ENCODE measurements at regions not wholly inside any gene's neighbourhood (a gene's known extent, or its start where the extent isn't known, plus 50 kb on each side); places are given as distances from the start of the nearest gene placed in this dataset.
"Not testable (repeated sequence)": the region's sequence is repeated elsewhere in the genome, so short reads cannot be mapped to it uniquely, and the experiment has no call there.

DNA sequence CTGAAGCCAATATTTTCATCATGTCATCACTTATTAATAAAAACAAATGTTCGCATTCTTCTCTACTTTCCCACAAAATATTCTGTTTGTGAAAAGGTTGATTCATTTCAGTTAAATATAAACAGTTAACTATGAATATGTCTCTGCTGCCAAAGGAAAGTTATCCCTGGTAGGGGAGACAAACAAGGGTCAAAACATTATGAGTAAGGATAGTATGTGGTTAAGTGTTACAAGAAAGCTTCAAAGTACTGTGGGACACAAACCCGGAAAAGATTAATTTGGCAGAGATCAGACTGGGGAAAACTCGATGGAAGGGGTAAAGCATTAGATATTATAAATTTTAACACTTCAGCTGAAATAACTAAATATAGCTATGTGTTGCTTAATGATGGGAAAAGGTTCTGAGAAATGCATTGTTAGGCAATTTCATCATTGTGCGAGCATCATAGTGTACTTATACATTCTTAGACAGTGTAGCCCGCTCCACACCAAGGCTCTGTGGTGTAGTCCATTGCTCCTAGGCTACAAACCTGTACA is 436.5 kb upstream of the TBL1XR1 start:
- no peak for ATAC-seq

DNA sequence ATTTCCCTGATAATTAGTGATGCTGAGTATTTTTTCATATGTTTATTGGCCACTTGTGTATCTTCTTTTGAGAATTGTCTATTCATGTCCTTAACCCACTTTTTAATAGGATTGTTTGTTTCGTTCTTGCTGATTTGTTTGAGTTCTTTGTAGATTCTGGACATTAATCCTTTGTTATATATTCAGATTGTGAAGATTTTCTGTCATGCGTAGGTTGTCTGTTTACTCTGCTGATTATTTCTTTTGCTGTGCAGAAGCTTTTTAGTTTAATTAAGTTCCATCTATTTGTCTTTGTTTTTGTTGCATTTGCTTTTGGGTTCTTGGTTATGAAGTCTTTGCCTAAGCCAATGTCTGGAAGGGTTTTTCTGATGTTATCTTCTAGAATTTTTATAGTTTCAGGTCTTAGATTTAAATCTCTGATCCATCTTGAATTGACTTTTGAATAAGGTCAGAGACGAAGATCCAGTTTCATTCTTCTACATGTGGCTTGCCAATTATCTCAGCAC is 438.4 kb upstream of the TBL1XR1 start:
- ATAC-seq: not testable (repeated sequence)

DNA sequence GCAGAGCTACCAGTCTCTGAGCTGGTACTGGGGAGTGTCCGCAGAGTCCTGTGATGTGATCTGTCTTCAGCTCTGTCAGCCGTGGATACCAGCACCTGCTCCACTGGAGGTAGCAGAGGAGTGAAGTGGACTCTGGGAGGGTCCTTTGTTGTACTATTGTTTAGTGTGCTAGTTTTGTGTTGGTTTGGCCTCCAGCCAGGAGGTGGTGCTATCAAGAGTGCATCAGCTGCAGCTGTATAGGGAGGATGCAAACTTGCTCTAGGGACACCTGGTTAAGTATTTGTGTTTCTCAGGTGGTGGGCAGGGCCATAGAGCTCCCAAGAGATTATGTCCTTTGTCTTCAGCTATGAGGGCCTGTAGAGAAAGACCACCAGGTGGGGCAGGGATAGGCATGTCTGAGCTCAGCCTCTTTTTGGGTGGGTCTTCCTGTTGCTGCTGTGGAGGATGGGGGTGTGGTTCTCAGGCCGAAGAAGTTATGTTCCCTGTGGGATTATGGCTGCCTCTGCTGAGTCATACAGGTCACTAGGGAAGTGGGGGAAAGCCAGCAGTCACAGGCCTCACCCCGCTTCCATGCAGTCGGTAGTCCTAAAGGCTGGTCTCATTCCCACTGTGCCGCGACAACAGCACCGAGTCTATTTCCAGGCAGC is 443.2 kb upstream of the TBL1XR1 start:
- no peak for ATAC-seq

DNA sequence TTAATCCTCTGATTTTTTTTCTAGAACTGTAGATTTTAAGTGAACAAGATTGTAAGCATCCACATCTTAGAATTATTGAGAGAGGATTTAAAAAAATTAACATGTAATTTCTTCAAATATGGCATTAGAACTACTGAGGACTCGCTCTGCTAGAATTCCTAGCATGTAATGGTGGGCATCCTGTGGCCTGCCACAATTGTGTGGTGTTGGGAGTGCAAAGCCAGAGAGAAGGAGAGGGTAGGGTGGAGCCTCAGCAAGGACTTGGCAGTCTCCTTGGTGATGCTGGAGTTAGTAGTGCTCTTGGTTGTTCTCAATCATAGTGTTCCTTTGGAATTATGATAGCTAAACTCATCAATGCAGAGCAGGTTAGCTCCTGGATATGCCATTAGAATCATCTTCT is 443.9 kb upstream of the TBL1XR1 start:
- ATAC-seq: no peak

DNA sequence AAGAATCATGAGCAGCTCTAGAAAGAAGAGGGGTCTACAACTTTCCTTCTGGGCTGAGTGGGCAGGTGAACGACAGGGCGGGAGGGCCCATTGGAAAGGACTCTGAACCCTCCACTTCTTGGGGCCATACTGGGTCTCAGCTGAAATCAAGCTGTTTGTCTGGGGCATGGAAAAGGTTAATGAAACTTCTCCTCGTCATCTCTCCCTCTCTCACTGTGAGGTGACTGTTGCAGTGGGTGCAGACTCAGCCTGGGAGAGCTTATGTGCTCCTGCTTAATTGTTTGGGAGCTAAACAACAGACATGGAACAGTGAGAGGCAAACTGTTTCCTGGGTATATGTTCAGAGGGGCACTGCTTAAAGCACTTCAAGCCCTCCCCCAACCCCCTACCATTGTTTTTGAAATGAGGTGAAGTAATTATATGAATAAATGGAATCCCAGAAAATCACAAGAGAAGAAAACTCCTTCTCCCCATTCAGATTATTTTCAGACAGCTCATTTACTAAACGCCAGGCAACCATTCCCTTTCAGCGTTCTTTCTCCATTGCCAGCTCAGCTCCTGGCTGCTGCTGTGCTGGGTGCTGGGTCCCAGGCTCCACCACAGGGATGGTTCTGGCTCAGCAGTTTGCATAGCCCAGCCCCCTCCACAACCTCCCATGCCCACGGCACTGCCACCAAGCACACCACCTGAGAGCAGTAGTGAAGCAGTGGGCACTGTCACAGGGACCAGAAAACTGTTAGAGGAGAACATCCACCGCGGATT is 444.9 kb upstream of the TBL1XR1 start:
- no peak for ATAC-seq

DNA sequence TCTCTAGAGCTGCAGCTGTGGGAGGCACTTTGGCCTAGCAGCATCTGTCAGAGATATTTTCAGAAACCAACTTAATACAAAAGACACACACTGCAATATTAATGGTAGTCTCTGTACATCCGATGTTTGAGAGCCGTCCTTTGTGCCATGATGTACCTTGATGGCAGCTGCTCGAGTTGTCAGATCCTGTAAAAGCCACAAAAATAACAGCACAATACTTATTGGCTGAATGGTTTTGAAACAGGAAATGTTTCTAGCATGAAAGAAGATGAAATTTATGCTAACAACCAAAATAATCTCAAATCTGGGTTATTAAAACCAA is 445.5 kb upstream of the TBL1XR1 start:
- no peak for ATAC-seq

DNA sequence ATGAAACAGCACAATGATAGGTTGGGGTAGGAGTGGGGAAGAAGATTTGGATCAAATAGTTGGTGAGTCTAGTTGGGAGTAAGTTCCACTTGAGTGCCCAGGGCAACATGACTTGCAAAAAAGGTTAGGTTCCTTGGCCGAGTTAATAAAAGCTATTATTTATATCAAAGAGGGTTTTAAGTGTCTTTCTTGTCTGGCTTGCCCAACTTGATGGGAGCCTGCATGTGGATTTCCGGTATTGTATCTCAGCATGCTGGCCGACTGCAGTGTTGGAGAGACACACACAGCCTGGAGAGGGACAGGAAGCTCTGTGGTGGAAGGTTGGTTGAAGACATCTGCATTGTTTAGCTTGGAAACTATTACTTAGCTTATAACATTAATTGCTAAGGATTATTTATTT is 449.5 kb upstream of the TBL1XR1 start:
- ATAC-seq: no peak

DNA sequence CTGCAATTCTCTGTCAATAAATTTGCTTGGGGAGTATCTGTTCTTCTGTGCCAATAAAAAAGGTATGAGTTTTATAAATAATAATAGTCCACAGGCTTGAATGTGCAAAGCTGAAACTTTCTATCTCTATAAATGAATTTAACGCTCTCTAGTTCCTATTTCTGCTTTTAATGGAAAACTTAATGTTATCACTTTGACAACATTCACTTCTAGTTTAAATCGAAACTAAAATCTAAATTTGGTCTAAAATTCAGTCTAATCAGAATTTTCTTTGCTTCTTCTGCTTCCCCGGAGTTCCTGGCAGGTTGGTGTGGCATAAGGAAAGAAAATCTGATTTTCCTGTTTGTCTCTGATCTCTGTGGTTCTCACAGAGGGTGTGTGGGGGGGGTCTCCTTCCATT is 450.1 kb upstream of the TBL1XR1 start:
- ATAC-seq: no peak

DNA sequence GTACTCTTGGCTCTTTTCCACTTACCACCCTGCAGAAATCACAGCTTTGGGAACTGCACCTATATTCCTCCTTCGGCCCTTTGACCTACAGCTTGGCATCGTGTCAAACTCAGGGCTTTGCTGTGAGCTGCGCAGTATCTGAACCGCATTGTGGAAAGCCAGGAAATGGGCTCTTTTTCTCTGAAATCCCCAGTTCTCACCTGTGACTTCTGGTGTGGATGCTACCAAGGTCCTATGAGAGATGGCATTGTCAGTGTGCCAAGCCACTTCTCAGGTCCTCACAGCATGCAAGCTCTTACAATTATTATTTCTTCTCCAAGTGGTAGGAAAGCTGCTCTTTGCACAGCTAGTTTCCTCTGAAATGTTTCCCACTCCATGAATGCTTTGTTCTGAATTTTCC is 450.6 kb upstream of the TBL1XR1 start:
- no peak for ATAC-seq

DNA sequence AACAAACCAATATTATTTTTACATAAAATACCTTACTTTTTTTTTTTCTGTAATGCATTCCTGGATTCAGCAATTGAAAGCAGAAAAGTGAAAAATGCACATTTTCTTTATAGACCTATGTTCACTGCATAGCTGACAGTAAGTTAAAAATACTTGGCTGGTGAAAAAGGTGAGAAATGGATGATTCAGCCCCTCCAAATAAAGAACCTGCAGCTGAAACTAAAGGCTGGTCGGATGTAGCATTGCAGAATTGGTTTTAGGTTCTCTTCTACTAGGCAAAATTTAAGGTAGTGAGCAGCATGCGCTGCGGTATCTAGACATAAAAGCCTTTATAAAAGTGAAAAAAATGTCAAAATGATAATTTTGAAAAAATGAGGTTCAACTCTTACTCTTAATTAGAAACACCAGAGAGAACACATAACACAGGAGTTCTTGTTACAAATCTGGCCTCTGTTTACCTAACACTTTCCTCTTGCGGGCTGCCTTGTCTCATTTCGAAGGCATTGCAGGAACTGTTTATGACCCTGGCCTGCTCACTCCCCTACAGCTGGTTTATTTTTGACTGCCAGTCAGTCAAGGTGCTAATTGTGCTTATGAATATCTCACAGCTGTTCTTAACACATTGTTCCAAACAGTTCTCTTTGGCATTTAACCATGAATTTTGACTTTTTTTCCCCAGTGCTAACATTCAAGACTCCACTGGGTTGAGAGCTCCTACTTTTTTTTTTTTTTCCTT is 455.4 kb upstream of the TBL1XR1 start:
- ATAC-seq: no peak

DNA sequence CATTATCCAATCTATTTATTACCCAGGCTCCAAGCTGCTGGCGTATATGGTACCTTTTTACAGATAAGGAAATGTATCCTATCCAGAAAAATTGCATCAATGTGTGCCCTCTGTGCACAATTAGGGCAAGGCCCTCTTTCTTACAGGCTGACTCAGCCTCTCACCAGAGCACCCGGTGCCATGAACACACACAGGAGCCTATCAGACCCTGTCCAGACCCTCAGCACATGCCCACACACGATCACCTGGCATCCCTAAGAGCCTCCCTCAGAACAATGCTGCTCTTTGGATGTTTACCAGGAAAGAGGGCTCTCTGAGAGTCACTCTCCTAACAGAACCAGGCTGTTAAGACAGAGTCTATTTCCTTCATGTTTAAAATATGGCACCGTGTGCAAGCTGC is 460.0 kb upstream of the TBL1XR1 start:
- ATAC-seq: peak; percentile 99

DNA sequence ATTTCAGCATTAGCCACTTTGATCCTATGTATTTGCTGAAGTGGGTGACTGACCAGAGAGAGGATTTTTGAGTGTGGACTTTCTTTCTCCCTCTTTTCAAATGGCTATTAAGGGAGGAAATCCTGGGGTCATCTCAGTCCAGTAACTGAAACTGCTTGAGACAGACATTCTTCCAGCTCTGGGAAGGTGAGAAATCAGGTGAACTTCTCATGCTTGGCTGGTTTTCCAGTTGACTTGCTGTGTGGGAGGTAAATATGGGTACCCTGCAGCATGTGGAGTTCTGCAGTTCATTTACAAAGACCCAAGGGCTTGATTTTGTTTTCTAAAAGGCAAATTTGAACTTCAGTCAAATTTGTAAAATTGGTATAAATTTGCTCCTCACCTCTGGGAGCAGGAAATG is 461.1 kb upstream of the TBL1XR1 start:
- ATAC-seq: no peak

DNA sequence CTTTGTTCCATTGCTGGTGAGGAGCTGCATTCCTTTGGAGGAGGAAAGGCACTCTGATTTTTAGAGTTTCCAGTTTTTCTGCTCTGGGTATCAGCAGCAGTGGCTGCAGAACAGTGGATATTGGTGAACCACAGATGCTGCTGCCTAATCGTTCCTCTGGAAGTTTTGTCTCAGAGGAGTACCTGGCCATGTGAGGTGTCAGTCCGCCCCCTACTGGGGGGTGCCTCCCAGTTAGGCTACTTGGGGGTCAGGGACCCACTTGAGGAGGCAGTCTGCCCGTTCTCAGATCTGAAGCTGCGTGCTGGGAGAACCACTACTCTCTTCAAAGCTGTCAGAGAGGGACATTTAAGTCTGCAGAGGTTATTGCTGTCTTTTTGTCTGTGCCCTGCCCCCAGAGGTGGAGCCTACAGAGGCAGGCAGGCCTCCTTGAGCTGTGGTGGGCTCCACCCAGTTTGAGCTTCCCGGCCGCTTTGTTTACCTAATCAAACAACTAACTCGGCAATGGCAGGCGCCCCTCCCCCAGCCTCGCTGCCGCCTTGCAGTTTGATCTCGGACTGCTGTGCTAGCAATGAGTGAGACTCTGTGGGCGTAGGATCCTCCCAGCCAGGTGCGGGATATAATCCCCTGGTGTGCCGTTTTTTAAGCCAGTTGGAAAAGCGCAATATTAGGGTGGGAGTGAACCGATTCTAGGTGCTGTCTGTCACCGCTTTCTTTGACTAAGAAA is 467.3 kb upstream of the TBL1XR1 start:
- not testable (repeated sequence) for ATAC-seq

DNA sequence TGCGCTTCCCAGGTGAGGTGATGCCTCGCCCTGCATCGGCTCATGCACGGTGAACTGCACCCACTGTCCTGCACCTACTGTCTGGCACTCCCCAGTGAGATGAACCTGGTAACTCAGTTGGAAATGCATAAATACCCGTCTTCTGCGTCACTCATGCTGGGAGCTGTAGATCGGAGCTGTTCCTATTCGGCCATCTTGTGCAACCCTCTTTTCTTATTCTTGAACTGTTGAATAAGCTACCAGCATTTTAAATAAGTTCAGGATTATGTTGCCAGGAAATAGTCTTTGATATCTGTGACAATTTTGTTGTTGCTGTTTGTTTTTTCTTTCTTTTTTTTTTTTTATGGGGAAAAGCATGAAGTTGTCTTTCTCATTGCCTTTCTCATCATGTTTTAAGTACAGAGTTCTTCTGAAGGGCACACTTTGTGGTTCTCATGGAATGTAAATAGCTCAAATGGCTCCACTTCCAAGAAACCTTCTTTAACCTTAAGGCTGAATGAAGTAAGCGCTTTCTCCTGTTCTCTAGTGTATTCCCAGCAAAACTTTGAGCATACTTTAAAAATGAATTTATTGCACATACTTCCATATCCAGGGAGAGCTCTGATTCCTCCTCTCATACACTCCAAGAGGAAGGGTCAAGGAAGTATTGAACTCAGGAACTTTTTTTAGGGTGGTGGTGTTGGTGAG is 468.0 kb upstream of the TBL1XR1 start:
- ATAC-seq: no peak

DNA sequence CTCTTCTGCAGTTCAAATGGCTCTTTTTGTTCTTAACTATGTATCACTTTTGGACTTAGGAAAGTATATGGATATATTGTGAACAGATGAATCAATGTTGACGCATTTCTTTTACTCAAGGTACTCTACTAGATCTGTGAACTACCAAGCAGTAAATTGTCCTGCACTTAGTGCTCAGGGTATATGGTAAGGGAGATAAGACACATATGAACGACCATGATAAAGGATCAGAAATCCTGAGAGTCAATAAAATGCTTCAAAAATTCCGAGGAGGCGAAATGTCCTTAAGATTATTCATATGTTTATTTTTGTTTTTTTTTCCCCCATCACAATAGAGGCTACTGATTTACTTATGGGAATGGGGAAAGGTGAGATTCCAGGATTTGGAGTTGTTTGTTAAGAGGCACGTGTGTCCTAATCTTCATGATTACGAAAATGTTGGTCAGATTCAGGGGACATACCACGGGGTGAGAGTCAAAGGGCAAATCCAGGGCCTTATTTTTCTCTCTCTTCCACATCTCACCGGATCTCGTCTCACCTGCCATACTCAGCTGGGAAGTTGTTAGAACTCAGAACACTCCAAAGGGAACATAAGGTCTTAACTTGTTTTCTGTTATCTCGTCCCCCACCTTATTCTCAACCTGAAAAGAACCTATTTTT is 475.1 kb upstream of the TBL1XR1 start:
- ATAC-seq: no peak

DNA sequence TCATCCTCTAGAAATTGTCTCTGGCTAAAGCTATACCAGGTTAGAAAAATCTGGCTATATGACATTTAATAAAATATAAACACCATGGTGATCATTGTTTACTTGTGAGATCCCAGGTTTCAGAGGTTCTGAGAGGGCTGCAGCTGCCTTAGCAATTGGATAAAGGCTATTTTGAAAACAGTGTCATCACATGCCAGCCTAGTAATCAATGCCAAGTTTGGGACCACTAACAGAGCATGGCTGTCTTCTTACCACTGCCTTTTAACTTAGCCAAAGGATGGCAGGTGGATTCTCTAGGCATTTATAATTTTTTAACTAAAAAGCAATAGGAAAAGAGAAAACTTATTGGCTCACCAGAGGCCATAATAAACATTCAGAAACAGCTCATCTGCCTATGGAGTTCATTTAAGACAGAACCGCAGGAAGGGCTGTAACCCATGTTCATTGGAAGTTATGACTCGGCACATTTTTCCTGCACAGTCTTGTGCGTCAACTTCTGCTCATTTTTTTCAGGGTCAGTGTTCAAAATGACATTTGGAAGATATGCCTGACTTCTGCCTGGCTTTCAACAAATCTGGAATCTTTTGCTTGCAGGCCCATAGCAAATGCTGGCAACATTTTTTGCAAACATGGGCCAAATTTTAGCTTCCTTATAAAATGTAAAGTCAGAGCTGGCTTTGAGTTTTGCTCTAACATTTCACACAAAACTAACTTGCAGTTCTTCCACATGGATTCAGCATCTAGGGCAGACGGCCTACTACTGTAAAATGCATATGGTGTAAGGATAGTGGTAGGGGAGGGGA is 476.0 kb upstream of the TBL1XR1 start:
- ATAC-seq: peak; percentile 25

DNA sequence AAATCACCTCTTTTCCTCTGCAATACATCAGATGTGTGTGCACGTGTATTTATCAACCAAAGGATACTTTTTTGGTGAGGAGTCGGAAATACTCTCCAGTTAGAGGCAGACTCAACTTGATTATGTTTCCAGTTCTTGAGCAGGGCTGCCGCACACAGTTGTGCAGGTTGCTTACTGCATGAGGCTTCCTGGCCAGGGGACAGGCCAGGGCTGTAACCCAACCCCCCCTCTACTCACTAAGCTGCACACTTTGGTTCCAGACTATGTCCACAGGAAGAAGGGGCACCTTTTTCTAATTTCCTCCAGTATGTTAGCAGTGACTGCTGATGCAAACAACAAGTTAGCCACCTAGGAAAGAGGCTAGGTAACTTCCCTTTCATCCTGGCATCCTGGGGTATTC is 476.9 kb upstream of the TBL1XR1 start:
- ATAC-seq: no peak

DNA sequence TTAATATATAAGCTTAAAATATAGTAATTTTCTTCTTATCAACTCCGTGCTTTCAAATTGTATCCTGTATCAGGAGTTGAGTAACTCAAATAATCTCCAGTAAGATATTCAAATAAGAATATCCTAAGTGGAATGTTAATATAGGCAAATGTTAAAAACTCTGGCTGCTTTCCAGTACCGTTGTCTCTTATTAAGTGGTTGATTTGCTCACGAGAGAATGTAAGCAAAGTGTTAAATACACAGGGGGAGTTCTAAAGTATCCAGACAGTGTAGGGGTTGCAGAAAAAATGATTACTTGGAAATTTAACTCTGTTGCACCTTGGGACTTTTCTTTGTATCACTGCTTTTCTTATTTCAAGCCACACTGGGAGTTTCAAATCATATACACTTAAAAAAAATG is 478.9 kb upstream of the TBL1XR1 start:
- ATAC-seq: no peak

DNA sequence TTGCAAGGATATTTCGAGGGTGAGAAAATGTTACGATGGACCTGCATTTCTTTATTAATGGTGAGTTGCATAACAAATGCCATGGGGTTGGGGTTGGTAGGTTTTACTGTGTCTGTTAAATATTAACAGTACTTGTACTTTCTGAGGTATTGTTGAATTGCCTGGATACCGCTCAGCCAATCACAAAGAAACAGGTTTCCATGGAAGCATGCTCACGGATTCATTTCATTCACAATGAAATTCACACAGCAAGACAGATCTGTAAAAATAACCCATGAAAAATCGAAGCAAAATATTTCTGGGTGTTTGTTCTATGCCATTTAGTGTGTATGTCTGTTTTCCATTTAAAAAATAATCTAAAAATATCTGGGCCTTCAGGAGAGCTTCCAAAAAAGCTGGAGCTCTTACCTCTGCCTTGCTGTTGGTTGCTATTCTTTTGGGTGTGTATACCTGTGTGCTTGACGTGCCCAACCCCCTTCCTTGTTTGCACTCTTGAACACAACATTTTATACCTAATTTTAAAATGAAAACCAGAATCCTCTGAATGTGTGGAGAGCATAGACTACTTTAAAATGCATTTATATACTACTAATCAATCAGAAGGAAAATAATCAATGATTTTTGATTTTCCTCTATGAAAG is 479.8 kb upstream of the TBL1XR1 start:
- no peak for ATAC-seq
